ENCODE measurements at regions not wholly inside any gene's neighbourhood (a gene's known extent, or its start where the extent isn't known, plus 50 kb on each side); places are given as distances from the start of the nearest gene placed in this dataset.

DNA sequence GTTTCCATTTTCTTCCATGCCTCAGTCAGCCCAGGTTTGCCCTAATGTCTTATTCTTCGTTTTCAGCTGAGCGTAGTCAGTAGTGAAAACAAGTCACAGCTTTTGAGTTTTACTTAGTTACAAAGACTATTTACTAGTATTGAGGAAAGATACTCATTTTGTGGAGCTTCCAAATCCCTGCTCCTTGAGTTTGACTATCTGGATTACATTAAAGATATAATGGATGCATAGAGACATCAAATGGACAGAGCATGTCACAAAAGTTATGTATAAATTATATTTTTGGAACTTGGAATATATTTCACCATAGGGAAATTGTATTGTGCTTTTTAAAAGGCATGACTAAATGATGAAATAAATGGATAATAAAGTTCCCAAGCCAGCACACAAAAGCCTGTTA is 54.6 kb upstream of the AKAP13 start:
- TF ChIP-seq, protein P1, sequence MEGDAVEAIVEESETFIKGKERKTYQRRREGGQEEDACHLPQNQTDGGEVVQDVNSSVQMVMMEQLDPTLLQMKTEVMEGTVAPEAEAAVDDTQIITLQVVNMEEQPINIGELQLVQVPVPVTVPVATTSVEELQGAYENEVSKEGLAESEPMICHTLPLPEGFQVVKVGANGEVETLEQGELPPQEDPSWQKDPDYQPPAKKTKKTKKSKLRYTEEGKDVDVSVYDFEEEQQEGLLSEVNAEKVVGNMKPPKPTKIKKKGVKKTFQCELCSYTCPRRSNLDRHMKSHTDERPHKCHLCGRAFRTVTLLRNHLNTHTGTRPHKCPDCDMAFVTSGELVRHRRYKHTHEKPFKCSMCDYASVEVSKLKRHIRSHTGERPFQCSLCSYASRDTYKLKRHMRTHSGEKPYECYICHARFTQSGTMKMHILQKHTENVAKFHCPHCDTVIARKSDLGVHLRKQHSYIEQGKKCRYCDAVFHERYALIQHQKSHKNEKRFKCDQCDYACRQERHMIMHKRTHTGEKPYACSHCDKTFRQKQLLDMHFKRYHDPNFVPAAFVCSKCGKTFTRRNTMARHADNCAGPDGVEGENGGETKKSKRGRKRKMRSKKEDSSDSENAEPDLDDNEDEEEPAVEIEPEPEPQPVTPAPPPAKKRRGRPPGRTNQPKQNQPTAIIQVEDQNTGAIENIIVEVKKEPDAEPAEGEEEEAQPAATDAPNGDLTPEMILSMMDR (IDR thresholded peaks at IDR 0.05), result no peak
- no peak for TF ChIP-seq POLR2A (IDR thresholded peaks at IDR 0.05)
